Left forelimb (tissue), 1 donor: ENCODE measurements at regions not wholly inside any gene's neighbourhood (a gene's known extent, or its start where the extent isn't known, plus 50 kb on each side); places are given as distances from the start of the nearest gene placed in this dataset.

Experiments
- DNase-seq: peaks from one replicate; pipeline ENCODE4 v3.0.0-alpha.2; 2018; ENCODE audit warnings: low spot score

GRCh38 chr1:101706366-101706765 is 290.4 kb downstream of the OLFM3 start:
- DNase-seq = no peak

GRCh38 chr1:101709721-101710120 is 287.0 kb downstream of the OLFM3 start:
- no peak for DNase-seq

- DNase-seq = no peak
These were observed 283.0 kb downstream of the OLFM3 start for GRCh38 chr1:101713760-101714159.

- DNase-seq = no peak
These were observed 273.3 kb downstream of the OLFM3 start for GRCh38 chr1:101723415-101723814.

GRCh38 chr1:101728029-101728428 is 268.7 kb downstream of the OLFM3 start:
- no peak for DNase-seq

- DNase-seq = no peak
These were observed 266.2 kb downstream of the OLFM3 start for GRCh38 chr1:101730559-101730958.

- DNase-seq = no peak
These were observed 264.5 kb downstream of the OLFM3 start for GRCh38 chr1:101732261-101732660.

- no peak for DNase-seq
These were observed 263.4 kb downstream of the OLFM3 start for GRCh38 chr1:101733340-101733739.

- DNase-seq = no peak
These were observed 258.3 kb downstream of the OLFM3 start for GRCh38 chr1:101738475-101738874.

- DNase-seq = no peak
These were observed 257.6 kb downstream of the OLFM3 start for GRCh38 chr1:101739146-101739545.

GRCh38 chr1:101739826-101740330 is 256.8 kb downstream of the OLFM3 start:
- no peak for DNase-seq

GRCh38 chr1:101741910-101742309 is 254.8 kb downstream of the OLFM3 start:
- no peak for DNase-seq

GRCh38 chr1:101742509-101742908 is 254.2 kb downstream of the OLFM3 start:
- no peak for DNase-seq

- no peak for DNase-seq
These were observed 251.0 kb downstream of the OLFM3 start for GRCh38 chr1:101745551-101746270.

GRCh38 chr1:101748077-101748476 is 248.6 kb downstream of the OLFM3 start:
- DNase-seq = no peak
